ENCODE measurements at regions not wholly inside any gene's neighbourhood (a gene's known extent, or its start where the extent isn't known, plus 50 kb on each side); places are given as distances from the start of the nearest gene placed in this dataset.
A peak's percentile ranks its signal among the peaks of the same experiment; 100 is the strongest.

DNA sequence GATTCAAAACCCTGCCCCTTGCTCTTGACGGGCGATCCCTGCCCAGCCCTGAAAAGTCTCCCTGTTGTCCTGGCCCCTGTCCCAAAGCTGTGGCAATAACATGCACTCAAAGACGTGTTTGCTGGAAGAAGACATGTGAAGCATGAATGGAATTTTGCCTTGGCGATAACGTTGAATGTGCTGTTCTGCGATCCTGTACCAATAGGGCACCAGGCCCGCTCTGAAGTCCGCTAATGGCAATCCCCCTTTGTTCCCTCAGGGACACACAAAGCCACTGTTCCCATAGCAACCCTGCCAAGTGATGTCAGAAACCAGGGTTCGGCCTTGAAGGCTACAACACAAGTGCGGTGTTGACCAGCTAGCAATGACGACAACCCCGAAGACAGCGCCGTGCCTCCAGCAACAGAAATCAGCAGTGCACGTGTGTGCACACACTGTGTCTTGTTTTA lies 284.6 kb downstream of the KLF6 start:
- Histone ChIP-seq H3K27me3 (ENCODE audit: control insufficient read depth, insufficient read depth, low read length) (no peaks in the 10 kb centered on the region), H3K27ac (ENCODE audit: low read length) (no peak overlapping the region), H3K9ac (ENCODE audit: low read length) (no peak overlapping the region), H3K9me3 (ENCODE audit: control insufficient read depth, low read depth, low read length) (no peaks in the 10 kb centered on the region), H3K4me3 (ENCODE audit: low read length) (no peak overlapping the region), H3K36me3 (ENCODE audit: control insufficient read depth, low read depth, low read length) (no peaks in the 10 kb centered on the region), H3K4me1 (ENCODE audit: control insufficient read depth, low read depth, low read length) (peaks cover 27% of the 10 kb centered on the region)

DNA sequence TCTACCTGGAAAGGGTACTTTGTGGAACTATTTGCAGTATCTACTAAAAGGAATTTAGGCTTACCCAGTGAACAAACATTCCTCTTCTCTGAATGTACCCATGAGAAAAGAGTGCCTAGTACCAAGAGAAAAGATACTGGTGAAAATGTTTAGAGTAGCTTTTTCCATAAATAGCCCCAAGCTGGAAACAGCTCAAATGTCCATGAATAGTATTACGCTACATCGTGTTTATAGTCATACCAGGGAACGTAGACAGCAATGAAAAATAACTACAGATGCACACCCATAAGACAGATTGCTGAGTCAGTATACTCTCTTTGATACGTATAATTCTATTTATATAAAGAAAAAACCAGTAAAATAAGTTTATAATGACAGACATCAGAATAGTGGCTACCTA lies 285.9 kb downstream of the KLF6 start:
- Histone ChIP-seq H3K27ac (ENCODE audit: low read length) (no peak overlapping the region), H3K9ac (ENCODE audit: low read length) (no peak overlapping the region), H3K9me3 (ENCODE audit: control insufficient read depth, low read depth, low read length) (no peaks in the 10 kb centered on the region), H3K27me3 (ENCODE audit: control insufficient read depth, insufficient read depth, low read length) (no peaks in the 10 kb centered on the region), H3K4me1 (ENCODE audit: control insufficient read depth, low read depth, low read length) (peaks cover 28% of the 10 kb centered on the region), H3K36me3 (ENCODE audit: control insufficient read depth, low read depth, low read length) (no peaks in the 10 kb centered on the region), H3K4me3 (ENCODE audit: low read length) (no peak overlapping the region)

DNA sequence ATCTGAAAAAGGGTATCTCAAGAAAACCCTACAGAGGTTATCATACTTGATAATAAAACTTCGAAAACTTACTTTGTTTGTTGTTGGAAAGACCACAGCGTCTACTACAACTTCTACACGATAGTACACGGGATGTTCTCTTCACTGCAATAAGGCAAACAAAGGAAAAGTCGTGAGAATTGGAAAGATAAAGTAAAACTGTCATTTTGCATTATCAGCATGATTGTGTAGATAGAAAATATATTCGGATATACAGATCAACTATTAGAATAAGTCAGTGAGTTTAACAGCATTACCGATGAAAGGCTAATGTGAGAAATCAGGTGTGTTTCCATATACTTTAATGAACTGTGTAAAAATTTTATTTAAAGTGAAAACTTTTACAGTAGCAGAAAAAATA lies 287.4 kb downstream of the KLF6 start:
- H3K4me1 ChIP-seq (ENCODE audit: control insufficient read depth, low read depth, low read length), result peaks cover 25% of the 10 kb centered on the region
- H3K9me3 ChIP-seq (ENCODE audit: control insufficient read depth, low read depth, low read length), result no peaks in the 10 kb centered on the region
- no peak overlapping the region for H3K4me3 ChIP-seq (ENCODE audit: low read length)
- H3K27me3 ChIP-seq (ENCODE audit: control insufficient read depth, insufficient read depth, low read length), result no peaks in the 10 kb centered on the region
- H3K9ac ChIP-seq (ENCODE audit: low read length), result no peak overlapping the region
- no peaks in the 10 kb centered on the region for H3K36me3 ChIP-seq (ENCODE audit: control insufficient read depth, low read depth, low read length)
- no peak overlapping the region for H3K27ac ChIP-seq (ENCODE audit: low read length)

DNA sequence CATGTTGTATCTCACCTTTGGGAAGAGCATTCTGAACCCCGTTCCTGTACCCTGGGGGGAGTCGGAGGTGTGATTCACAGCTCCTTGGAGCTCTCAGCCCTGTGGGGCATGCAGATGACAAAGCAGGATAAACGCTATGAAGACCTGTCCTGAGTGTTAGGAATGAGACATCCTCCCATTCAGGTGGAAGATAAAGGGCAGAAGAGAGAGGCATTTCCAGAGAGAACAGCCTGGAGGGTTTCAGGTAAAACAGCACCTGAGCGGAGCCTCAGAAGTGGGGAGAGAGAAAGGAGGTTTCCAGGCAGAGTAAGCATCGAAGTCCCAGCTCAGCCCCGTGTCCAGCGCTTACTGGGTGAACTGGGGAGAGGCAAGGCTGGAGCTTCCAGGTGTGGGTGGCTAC lies 288.9 kb downstream of the KLF6 start:
- H3K4me3 ChIP-seq (ENCODE audit: low read length), result no peak overlapping the region
- no peak overlapping the region for H3K27ac ChIP-seq (ENCODE audit: low read length)
- no peaks in the 10 kb centered on the region for H3K27me3 ChIP-seq (ENCODE audit: control insufficient read depth, insufficient read depth, low read length)
- no peak overlapping the region for H3K9ac ChIP-seq (ENCODE audit: low read length)
- peaks cover 21% of the 10 kb centered on the region for H3K4me1 ChIP-seq (ENCODE audit: control insufficient read depth, low read depth, low read length)
- no peaks in the 10 kb centered on the region for H3K36me3 ChIP-seq (ENCODE audit: control insufficient read depth, low read depth, low read length)
- H3K9me3 ChIP-seq (ENCODE audit: control insufficient read depth, low read depth, low read length), result no peaks in the 10 kb centered on the region

DNA sequence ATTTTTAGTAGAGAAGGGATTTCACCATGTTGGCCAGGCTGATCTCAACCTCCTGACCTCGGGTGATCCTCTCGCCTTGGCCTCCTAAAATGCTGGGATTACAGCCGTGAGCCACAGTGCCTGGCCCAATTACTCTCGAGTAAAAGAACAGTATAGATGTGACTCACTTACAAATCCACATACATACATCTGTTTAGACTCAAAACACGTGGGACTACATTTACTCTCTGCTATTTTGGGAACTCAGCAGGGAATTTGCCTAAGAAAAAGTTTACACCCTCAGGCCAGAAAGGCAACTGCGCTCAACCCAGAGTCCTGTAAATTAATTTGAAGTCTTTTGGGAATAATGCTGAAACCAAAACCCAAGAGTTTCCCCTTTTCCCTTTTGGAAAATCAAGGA lies 289.7 kb downstream of the KLF6 start:
- Histone ChIP-seq H3K4me1 (ENCODE audit: control insufficient read depth, low read depth, low read length) (peaks cover 21% of the 10 kb centered on the region), H3K9ac (ENCODE audit: low read length) (no peak overlapping the region), H3K9me3 (ENCODE audit: control insufficient read depth, low read depth, low read length) (no peaks in the 10 kb centered on the region), H3K4me3 (ENCODE audit: low read length) (no peak overlapping the region), H3K36me3 (ENCODE audit: control insufficient read depth, low read depth, low read length) (no peaks in the 10 kb centered on the region), H3K27ac (ENCODE audit: low read length) (no peak overlapping the region), H3K27me3 (ENCODE audit: control insufficient read depth, insufficient read depth, low read length) (no peaks in the 10 kb centered on the region)

DNA sequence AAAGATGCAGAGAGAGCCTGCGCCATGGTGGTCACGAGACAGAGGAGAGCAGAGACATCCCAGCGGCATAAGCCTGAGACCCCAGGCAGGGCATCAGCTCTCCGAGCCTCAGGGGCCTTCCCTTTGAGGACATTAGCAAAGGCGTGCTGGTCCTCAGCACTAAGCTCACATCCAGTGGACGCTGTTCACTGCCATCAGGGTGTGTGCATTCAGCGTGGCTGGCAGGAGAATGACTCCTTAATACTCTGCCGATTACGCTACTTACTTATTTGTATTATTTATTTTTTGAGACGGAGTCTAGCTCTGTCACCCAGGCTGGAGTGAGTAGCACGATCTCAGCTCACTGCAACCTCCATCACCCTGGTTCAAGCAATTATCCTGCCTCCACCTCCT lies 290.2 kb downstream of the KLF6 start:
- Histone ChIP-seq H3K9me3 (ENCODE audit: control insufficient read depth, low read depth, low read length) (no peaks in the 10 kb centered on the region), H3K4me1 (ENCODE audit: control insufficient read depth, low read depth, low read length) (peaks cover 21% of the 10 kb centered on the region), H3K9ac (ENCODE audit: low read length) (no peak overlapping the region), H3K27ac (ENCODE audit: low read length) (no peak overlapping the region), H3K36me3 (ENCODE audit: control insufficient read depth, low read depth, low read length) (no peaks in the 10 kb centered on the region), H3K4me3 (ENCODE audit: low read length) (no peak overlapping the region), H3K27me3 (ENCODE audit: control insufficient read depth, insufficient read depth, low read length) (no peaks in the 10 kb centered on the region)

DNA sequence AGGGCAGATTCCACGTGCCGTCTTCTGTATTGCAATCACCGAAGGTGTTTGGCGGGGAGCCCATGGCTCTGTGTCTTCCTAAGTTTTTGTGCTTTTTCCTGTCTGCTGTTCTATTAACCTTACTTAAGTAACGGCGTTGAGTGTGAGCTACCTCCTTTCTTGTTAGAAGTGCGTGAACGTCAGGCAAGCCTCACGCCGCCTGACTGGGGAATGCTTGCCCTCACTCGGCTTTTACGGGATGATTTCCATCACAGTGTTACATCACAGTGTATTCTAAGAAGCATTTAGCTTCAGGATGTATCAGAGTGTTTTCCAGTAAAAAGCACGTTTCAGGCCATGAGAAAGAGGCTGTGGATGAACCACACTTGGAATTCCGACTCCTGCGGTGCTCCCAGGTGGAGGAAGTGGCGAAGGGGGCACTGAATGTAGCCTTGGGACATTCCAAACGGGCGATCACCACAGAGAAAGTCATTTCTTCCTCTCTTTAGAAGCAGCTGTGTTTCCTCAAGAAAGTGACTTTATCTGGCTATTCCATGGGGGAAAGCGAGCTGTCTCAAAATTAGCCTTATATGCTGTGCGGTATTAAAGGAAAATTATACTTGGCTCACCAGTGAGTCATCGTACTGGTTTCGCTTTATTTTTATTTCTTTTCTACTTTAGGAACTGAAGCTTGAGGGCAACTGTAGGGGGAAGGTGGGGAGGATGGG lies 290.7 kb downstream of the KLF6 start:
- H3K4me3 ChIP-seq (ENCODE audit: low read length), result no peak overlapping the region
- H3K27ac ChIP-seq (ENCODE audit: low read length), result no peak overlapping the region
- H3K9me3 ChIP-seq (ENCODE audit: control insufficient read depth, low read depth, low read length), result no peaks in the 10 kb centered on the region
- H3K36me3 ChIP-seq (ENCODE audit: control insufficient read depth, low read depth, low read length), result no peaks in the 10 kb centered on the region
- H3K9ac ChIP-seq (ENCODE audit: low read length), result no peak overlapping the region
- H3K4me1 ChIP-seq (ENCODE audit: control insufficient read depth, low read depth, low read length), result peaks cover 21% of the 10 kb centered on the region
- no peaks in the 10 kb centered on the region for H3K27me3 ChIP-seq (ENCODE audit: control insufficient read depth, insufficient read depth, low read length)

DNA sequence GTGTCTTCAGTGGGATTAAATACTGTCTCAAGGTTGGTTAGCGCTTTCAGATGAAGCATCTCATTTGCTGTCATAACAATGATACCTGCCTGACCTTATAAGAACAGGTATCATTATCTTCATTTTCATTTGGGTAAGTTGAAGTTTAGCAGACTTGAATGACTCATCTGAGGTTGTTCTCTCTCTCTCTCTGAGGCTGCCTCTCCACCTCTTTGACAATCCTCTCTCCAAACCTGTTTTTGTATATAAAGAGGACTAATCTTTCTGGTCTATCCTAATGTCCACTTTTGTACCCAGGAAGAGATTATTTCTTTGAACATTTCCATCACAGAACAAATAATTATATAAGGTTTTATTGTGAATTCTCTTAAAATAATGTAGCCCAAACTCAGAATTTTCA lies 291.4 kb downstream of the KLF6 start:
- Histone ChIP-seq H3K27me3 (ENCODE audit: control insufficient read depth, insufficient read depth, low read length) (no peaks in the 10 kb centered on the region), H3K36me3 (ENCODE audit: control insufficient read depth, low read depth, low read length) (no peaks in the 10 kb centered on the region), H3K27ac (ENCODE audit: low read length) (no peak overlapping the region), H3K9me3 (ENCODE audit: control insufficient read depth, low read depth, low read length) (no peaks in the 10 kb centered on the region), H3K4me1 (ENCODE audit: control insufficient read depth, low read depth, low read length) (peaks cover 21% of the 10 kb centered on the region), H3K9ac (ENCODE audit: low read length) (no peak overlapping the region), H3K4me3 (ENCODE audit: low read length) (no peak overlapping the region)

DNA sequence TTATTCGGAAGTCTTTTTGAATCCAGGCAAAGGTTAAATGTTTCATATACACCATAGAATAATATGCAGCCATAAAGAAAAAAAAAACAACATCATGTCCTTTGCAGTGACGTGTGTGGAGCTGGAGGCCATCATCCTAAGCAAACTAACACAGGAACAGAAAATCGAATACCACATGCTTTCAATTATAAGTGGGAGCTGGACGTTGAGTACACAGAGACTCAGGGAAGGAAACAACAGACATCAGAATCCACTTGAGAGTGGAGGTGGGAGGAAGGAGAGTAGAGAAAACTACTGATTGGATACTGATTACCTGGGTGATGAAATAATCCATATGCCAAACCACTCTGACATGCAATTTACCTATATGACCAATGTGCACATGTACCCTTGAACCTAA lies 293.4 kb downstream of the KLF6 start:
- no peaks in the 10 kb centered on the region for H3K9me3 ChIP-seq (ENCODE audit: control insufficient read depth, low read depth, low read length)
- no peak overlapping the region for H3K9ac ChIP-seq (ENCODE audit: low read length)
- H3K4me1 ChIP-seq (ENCODE audit: control insufficient read depth, low read depth, low read length), result peaks cover 17% of the 10 kb centered on the region
- H3K4me3 ChIP-seq (ENCODE audit: low read length), result no peak overlapping the region
- H3K36me3 ChIP-seq (ENCODE audit: control insufficient read depth, low read depth, low read length), result no peaks in the 10 kb centered on the region
- no peak overlapping the region for H3K27ac ChIP-seq (ENCODE audit: low read length)
- H3K27me3 ChIP-seq (ENCODE audit: control insufficient read depth, insufficient read depth, low read length), result no peaks in the 10 kb centered on the region

DNA sequence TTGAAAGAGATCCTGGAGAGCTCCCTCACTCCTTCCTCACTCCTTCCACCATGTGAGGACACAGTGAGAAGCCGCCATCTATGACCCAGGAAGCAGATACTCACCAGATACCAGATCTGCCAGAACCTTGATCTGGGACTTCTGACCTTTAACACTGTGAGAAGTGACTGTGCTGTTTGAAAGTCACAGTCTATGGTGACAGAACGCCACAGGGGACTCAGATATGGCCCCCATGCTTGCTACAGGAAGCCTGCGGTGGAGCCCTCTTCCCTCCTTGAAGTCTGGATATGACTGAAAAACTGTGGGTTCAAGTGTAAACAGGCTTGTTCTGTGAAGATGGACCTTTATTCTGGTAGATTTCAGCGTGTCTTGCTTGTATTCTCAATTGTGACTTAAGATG lies 297.8 kb downstream of the KLF6 start:
- H3K4me1 ChIP-seq (ENCODE audit: control insufficient read depth, low read depth, low read length), result peaks cover 17% of the 10 kb centered on the region
- H3K9me3 ChIP-seq (ENCODE audit: control insufficient read depth, low read depth, low read length), result no peaks in the 10 kb centered on the region
- H3K4me3 ChIP-seq (ENCODE audit: low read length), result no peak overlapping the region
- no peak overlapping the region for H3K9ac ChIP-seq (ENCODE audit: low read length)
- H3K36me3 ChIP-seq (ENCODE audit: control insufficient read depth, low read depth, low read length), result no peaks in the 10 kb centered on the region
- H3K27ac ChIP-seq (ENCODE audit: low read length), result peak overlapping the region; percentile 33
- no peaks in the 10 kb centered on the region for H3K27me3 ChIP-seq (ENCODE audit: control insufficient read depth, insufficient read depth, low read length)

DNA sequence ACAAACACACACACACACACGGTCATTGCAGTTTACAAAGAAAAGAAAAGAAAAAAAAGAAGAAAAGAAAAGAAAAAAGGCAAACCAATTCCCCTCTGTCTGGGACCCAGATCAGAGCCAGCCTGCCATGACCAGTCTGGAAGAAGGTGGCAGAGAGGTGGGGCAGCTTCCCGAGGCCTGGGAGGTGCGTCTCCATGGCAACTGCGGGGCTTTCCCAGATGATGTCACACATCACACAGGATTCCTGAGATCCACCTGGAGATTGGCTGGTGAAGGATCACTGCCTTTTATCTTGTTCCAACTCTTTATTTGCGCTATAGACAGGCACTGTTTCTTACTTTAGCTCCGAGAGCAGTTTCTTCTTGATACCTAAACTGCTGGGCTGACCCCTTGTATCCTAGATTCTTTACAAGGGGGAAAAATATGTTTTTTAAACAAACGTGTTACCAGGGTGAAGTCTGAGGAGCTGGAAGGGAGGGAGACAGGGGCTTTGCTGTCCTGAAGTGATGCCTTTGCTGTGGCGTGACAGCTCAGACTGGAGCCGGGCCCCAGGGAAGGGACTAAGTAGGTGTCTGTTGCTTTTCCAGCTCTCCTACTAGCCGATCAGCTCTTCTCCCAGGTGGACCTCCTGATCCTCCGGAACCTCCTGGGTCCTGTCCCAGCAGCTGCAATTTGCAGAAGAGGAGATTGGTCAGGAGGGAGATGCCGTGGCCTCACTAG lies 298.5 kb downstream of the KLF6 start:
- Histone ChIP-seq H3K9ac (ENCODE audit: low read length) (peak overlapping the region; percentile 21), H3K27me3 (ENCODE audit: control insufficient read depth, insufficient read depth, low read length) (no peaks in the 10 kb centered on the region), H3K4me3 (ENCODE audit: low read length) (no peak overlapping the region), H3K36me3 (ENCODE audit: control insufficient read depth, low read depth, low read length) (no peaks in the 10 kb centered on the region), H3K27ac (ENCODE audit: low read length) (peak overlapping the region; percentile 49), H3K4me1 (ENCODE audit: control insufficient read depth, low read depth, low read length) (peaks cover 22% of the 10 kb centered on the region), H3K9me3 (ENCODE audit: control insufficient read depth, low read depth, low read length) (no peaks in the 10 kb centered on the region)
